ENCODE measurements at regions not wholly inside any gene's neighbourhood (a gene's known extent, or its start where the extent isn't known, plus 50 kb on each side); places are given as distances from the start of the nearest gene placed in this dataset.

DNA sequence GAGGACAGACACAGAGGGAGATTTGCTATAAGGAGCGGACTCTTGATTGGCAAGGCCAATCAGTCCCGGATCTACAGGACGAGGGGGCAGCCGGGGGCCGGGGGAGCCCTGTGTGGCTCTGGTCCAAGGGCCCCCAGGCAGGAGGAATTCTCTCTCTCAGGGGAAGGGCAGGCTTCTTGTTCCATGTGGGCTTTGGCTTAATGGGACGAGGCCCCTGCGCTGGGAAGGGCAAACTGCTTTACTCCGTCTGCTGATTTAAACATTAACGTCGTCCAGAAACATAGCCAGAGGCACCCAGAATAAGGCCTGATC lies 75.9 kb downstream of the TMEM18 start:
- intact Hi-C loops (cut with micrococcal nuclease; ENCODE audit: unreplicated experiment) = no loop called here
- Histone ChIP-seq H3K9me3 (ENCODE audit: low read length) (no peaks in the 10 kb centered on the region), H3K79me2 (ENCODE audit: insufficient read depth, low read length) (no peaks in the 10 kb centered on the region), H3K4me1 (ENCODE audit: insufficient read depth, low read length) (no peaks in the 10 kb centered on the region), H3K36me3 (replicated peaks in 1 of 2; ENCODE audit: control insufficient read depth in 1 of 2, insufficient read depth in 2 of 2, low read length in 2 of 2) (no peaks in the 10 kb centered on the region), H3K9ac (ENCODE audit: insufficient read depth, low read depth, low read length) (no peak overlapping the region), H3K4me3 (replicated peaks in 1 of 3; ENCODE audit: insufficient read depth in 1 of 3, low read depth in 2 of 3, low read length in 3 of 3) (no peak overlapping the region), H3K4me2 (ENCODE audit: low read depth, low read length) (no peak overlapping the region), H2AFZ (ENCODE audit: low read length) (no peak overlapping the region), H4K20me1 (ENCODE audit: insufficient read depth, low read length) (no peaks in the 10 kb centered on the region), H3K27ac (ENCODE audit: extremely low read length, insufficient read depth, low read length) (no peak overlapping the region), H3K27me3 (ENCODE audit: control insufficient read depth in 1 of 2, insufficient read depth in 2 of 2, low read length in 2 of 2) (peaks cover 11 to 79% of the 10 kb centered on the region in 2 experiments)
- TF ChIP-seq, protein P1, sequence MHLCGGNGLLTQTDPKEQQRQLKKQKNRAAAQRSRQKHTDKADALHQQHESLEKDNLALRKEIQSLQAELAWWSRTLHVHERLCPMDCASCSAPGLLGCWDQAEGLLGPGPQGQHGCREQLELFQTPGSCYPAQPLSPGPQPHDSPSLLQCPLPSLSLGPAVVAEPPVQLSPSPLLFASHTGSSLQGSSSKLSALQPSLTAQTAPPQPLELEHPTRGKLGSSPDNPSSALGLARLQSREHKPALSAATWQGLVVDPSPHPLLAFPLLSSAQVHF (CRISPR knock-in tag; IDR thresholded peaks at IDR 0.05) = no peak
- TF ChIP-seq KMT2A (CRISPR knock-in tag; IDR thresholded peaks at IDR 0.05) = no peak
- TF ChIP-seq, protein P2, sequence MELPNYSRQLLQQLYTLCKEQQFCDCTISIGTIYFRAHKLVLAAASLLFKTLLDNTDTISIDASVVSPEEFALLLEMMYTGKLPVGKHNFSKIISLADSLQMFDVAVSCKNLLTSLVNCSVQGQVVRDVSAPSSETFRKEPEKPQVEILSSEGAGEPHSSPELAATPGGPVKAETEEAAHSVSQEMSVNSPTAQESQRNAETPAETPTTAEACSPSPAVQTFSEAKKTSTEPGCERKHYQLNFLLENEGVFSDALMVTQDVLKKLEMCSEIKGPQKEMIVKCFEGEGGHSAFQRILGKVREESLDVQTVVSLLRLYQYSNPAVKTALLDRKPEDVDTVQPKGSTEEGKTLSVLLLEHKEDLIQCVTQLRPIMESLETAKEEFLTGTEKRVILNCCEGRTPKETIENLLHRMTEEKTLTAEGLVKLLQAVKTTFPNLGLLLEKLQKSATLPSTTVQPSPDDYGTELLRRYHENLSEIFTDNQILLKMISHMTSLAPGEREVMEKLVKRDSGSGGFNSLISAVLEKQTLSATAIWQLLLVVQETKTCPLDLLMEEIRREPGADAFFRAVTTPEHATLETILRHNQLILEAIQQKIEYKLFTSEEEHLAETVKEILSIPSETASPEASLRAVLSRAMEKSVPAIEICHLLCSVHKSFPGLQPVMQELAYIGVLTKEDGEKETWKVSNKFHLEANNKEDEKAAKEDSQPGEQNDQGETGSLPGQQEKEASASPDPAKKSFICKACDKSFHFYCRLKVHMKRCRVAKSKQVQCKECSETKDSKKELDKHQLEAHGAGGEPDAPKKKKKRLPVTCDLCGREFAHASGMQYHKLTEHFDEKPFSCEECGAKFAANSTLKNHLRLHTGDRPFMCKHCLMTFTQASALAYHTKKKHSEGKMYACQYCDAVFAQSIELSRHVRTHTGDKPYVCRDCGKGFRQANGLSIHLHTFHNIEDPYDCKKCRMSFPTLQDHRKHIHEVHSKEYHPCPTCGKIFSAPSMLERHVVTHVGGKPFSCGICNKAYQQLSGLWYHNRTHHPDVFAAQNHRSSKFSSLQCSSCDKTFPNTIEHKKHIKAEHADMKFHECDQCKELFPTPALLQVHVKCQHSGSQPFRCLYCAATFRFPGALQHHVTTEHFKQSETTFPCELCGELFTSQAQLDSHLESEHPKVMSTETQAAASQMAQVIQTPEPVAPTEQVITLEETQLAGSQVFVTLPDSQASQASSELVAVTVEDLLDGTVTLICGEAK (IDR thresholded peaks at IDR 0.05) = no peak
- TF ChIP-seq, protein P2 (CRISPR knock-in tag; IDR thresholded peaks at IDR 0.05) = no peak
- no peak for TF ChIP-seq HDAC1 (CRISPR knock-in tag; IDR thresholded peaks at IDR 0.05)
- TF ChIP-seq ONECUT2 (CRISPR knock-in tag; IDR thresholded peaks at IDR 0.05) = no peak
- no peak for TF ChIP-seq ZNF562 (CRISPR knock-in tag; IDR thresholded peaks at IDR 0.05; ENCODE audit: borderline replicate concordance)
- ChIA-PET CTCF (ENCODE audit: low intra/inter-chr PET ratio, low total read pairs) (no interaction called here), POLR2A (no interaction called here)
- in situ Hi-C loops (cut with HindIII; ENCODE audit: extremely low pct_ligation_motif_present, low pct_unique_long_range_greater_than_20kb) = no loop called here
- ATAC-seq = no peak
- WGBS (ENCODE audit: low lambda C conversion rate) = 28% methylated on average over 4 of the region's 10 CpGs
- no TSS peak for BruUV-seq (replicated peaks)
- no peak for FAIRE-seq
- DNase-seq (ENCODE audit: low spot score) = no peak

Measured in HepG2 (cell line).